Vagina (tissue), 2 donors: ENCODE measurements at regions not wholly inside any gene's neighbourhood (a gene's known extent, or its start where the extent isn't known, plus 50 kb on each side); places are given as distances from the start of the nearest gene placed in this dataset.

Experiments
- POLR2A ChIP-seq, 2 donors: fragments of 450-650 bp; IDR thresholded peaks; one replicate each; pipeline ENCODE4 v1.6.1; 2017; ENCODE audit warnings: antibody characterized with exemption in 2 of 2, mild to moderate bottlenecking in 2 of 2, moderate library complexity in 2 of 2
- TF ChIP-seq, protein P1 (sequence below), 3 experiments: fragments of 450-650 bp in 2 of 3; fragments of 200-600 bp in 1 of 3; sonication (generic) in 1 of 3; IDR thresholded peaks; one replicate each; pipeline ENCODE4 v1.5.1; 2017 to 2019; ENCODE audit warnings: antibody characterized with exemption in 3 of 3, mild to moderate bottlenecking in 2 of 3, moderate library complexity in 2 of 3

- no peak for TF ChIP-seq POLR2A (IDR thresholded peaks at IDR 0.05)
- TF ChIP-seq, protein P1, sequence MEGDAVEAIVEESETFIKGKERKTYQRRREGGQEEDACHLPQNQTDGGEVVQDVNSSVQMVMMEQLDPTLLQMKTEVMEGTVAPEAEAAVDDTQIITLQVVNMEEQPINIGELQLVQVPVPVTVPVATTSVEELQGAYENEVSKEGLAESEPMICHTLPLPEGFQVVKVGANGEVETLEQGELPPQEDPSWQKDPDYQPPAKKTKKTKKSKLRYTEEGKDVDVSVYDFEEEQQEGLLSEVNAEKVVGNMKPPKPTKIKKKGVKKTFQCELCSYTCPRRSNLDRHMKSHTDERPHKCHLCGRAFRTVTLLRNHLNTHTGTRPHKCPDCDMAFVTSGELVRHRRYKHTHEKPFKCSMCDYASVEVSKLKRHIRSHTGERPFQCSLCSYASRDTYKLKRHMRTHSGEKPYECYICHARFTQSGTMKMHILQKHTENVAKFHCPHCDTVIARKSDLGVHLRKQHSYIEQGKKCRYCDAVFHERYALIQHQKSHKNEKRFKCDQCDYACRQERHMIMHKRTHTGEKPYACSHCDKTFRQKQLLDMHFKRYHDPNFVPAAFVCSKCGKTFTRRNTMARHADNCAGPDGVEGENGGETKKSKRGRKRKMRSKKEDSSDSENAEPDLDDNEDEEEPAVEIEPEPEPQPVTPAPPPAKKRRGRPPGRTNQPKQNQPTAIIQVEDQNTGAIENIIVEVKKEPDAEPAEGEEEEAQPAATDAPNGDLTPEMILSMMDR (IDR thresholded peaks at IDR 0.05) = no peak
Measured at GRCh38 chr2:63710732-63711131, 122.0 kb downstream of the MDH1 start.
